Neural cell (in vitro differentiated cells): ENCODE measurements at regions not wholly inside any gene's neighbourhood (a gene's known extent, or its start where the extent isn't known, plus 50 kb on each side); places are given as distances from the start of the nearest gene placed in this dataset.
A peak's percentile ranks its signal among the peaks of the same experiment; 100 is the strongest.

Experiments
- H2AFZ ChIP-seq: fragments of 200-600, 300-800 bp; sonication (generic), shearing (Covaris generic); 2 replicates; pipeline ENCODE4 v1.6.0; 2014; ENCODE audit warnings: low read depth, mild to moderate bottlenecking, antibody characterized with exemption, low read length, moderate library complexity
- H3F3A ChIP-seq: fragments of 200-600 bp; shearing (Covaris generic); 2 replicates; pipeline ENCODE4 v1.6.1; 2016; ENCODE audit warnings: mild to moderate bottlenecking, moderate library complexity, mixed read lengths, antibody characterized with exemption, low read length; ENCODE audit not compliant: insufficient read depth, poor library complexity, severe bottlenecking
- H3K27ac ChIP-seq: fragments of 200-600, 300-800 bp; sonication (generic), shearing (Covaris generic); 2 replicates; pipeline ENCODE4 v1.5.1; 2014; ENCODE audit warnings: mild to moderate bottlenecking, low read length, moderate library complexity
- H3K27me3 ChIP-seq: fragments of 300-800, 200-600 bp; sonication (generic), shearing (Covaris generic); 2 replicates; pipeline ENCODE4 v1.6.0; 2014; ENCODE audit warnings: mild to moderate bottlenecking, low read depth, low read length, moderate library complexity; ENCODE audit not compliant: insufficient read depth
- H3K36me3 ChIP-seq: fragments of 300-800, 200-600 bp; sonication (generic), shearing (Covaris generic); 2 replicates; pipeline ENCODE4 v1.5.1; 2014; ENCODE audit warnings: mild to moderate bottlenecking, antibody characterized with exemption, low read length, moderate library complexity; ENCODE audit not compliant: insufficient read depth
- H3K4me2 ChIP-seq: fragments of 300-800, 200-600 bp; sonication (generic), shearing (Covaris generic); 2 replicates; pipeline ENCODE4 v1.6.0; 2014; ENCODE audit warnings: mild to moderate bottlenecking, low read length
- H3K4me3 ChIP-seq: fragments of 300-800, 200-600 bp; sonication (generic), shearing (Covaris generic); 2 replicates; pipeline ENCODE4 v1.5.1; 2014; ENCODE audit warnings: mild to moderate bottlenecking, low read length, moderate library complexity
- H3K79me2 ChIP-seq: fragments of 200-600 bp; shearing (Covaris generic); replicated peaks from 2 replicates; pipeline ENCODE4 v1.6.0; 2014; ENCODE audit warnings: mild to moderate bottlenecking, low read length, moderate library complexity; ENCODE audit not compliant: insufficient read depth
- H3K9ac ChIP-seq: fragments of 300-800, 200-600 bp; sonication (generic), shearing (Covaris generic); 2 replicates; pipeline ENCODE4 v1.6.1; 2016; ENCODE audit warnings: mild to moderate bottlenecking, low read length, mixed read lengths
- H3K9me2 ChIP-seq: fragments of 200-600 bp; shearing (Covaris generic); 2 replicates; pipeline ENCODE4 v1.6.1; 2016; ENCODE audit warnings: mild to moderate bottlenecking, low read length, mixed read lengths; ENCODE audit not compliant: insufficient read depth
- H3K9me3 ChIP-seq: fragments of 200-600, 300-800 bp; sonication (generic), shearing (Covaris generic); 2 replicates; pipeline ENCODE4 v1.6.1; 2016; ENCODE audit warnings: mild to moderate bottlenecking, mixed run types, low read length, moderate library complexity, mixed read lengths
- H4K20me1 ChIP-seq: fragments of 200-600 bp; shearing (Covaris generic); 2 replicates; pipeline ENCODE4 v1.6.1; 2016; ENCODE audit warnings: mild to moderate bottlenecking, mixed run types; ENCODE audit not compliant: insufficient read depth
- CTCF ChIP-seq: fragments of 450-650 bp; IDR thresholded peaks from 2 replicates; pipeline ENCODE4 v1.5.1; 2014; ENCODE audit warnings: antibody characterized with exemption, mild to moderate bottlenecking, moderate library complexity; ENCODE audit not compliant: poor library complexity, severe bottlenecking
- EP300 ChIP-seq: fragments of 450-650 bp; conservative IDR thresholded peaks from 2 replicates; pipeline ENCODE4 v1.6.1; 2014; ENCODE audit warnings: antibody characterized with exemption, mild to moderate bottlenecking, moderate library complexity; ENCODE audit not compliant: poor library complexity, severe bottlenecking
- EZH2 ChIP-seq: fragments of 200-600, 300-800 bp; shearing (Covaris generic), sonication (generic); IDR thresholded peaks from 2 replicates; pipeline ENCODE4 v1.6.1; 2014; ENCODE audit warnings: antibody characterized with exemption, low read length, borderline replicate concordance, mild to moderate bottlenecking; ENCODE audit not compliant: insufficient read depth, poor library complexity, severe bottlenecking
- MXI1 ChIP-seq: fragments of 450-650 bp; conservative IDR thresholded peaks from 2 replicates; pipeline ENCODE4 v1.6.1; 2014; ENCODE audit warnings: antibody characterized with exemption, mild to moderate bottlenecking; ENCODE audit not compliant: poor library complexity, severe bottlenecking
- POLR2AphosphoS5 ChIP-seq: IDR thresholded peaks from 2 replicates; pipeline ENCODE4 v1.6.1; 2012
- RAD21 ChIP-seq: fragments of 450-650 bp; conservative IDR thresholded peaks from 2 replicates; pipeline ENCODE4 v1.6.1; 2014; ENCODE audit warnings: antibody characterized with exemption, mild to moderate bottlenecking, moderate library complexity
- REST ChIP-seq: IDR thresholded peaks from 2 replicates; pipeline ENCODE4 v1.6.1; 2012; ENCODE audit warnings: borderline replicate concordance
- SMC3 ChIP-seq: fragments of 450-650 bp; conservative IDR thresholded peaks from 2 replicates; pipeline ENCODE4 v1.6.1; 2014; ENCODE audit warnings: antibody characterized with exemption, mild to moderate bottlenecking, moderate library complexity; ENCODE audit not compliant: poor library complexity
- TAF1 ChIP-seq: IDR thresholded peaks from 2 replicates; pipeline ENCODE4 v1.6.1; 2012; ENCODE audit warnings: low read depth

GRCh38 chr7:131104596-131105293, 222.9 kb upstream of the MKLN1 start:
- Histone ChIP-seq H3K4me2 (no peak overlapping the region), H3K9me2 (no peaks in the 10 kb centered on the region), H3K9me3 (no peaks in the 10 kb centered on the region), H3K36me3 (no peaks in the 10 kb centered on the region), H4K20me1 (no peaks in the 10 kb centered on the region), H3K9ac (no peak overlapping the region), H2AFZ (no peak overlapping the region), H3K4me3 (peak overlapping the region; percentile 68), H3K27ac (no peak overlapping the region), H3F3A (no peaks in the 10 kb centered on the region), H3K27me3 (peaks cover 37% of the 10 kb centered on the region), H3K79me2 (no peaks in the 10 kb centered on the region)
- TF ChIP-seq TAF1, result no peak
- TF ChIP-seq RAD21, result no peak
- no peak for TF ChIP-seq MXI1
- TF ChIP-seq EP300, result no peak
- no peak for TF ChIP-seq POLR2AphosphoS5
- no peak for TF ChIP-seq SMC3
- TF ChIP-seq REST, result no peak
- no peak for TF ChIP-seq EZH2
- no peak for TF ChIP-seq CTCF

GRCh38 chr7:131105294-131105798, 222.3 kb upstream of the MKLN1 start:
- Histone ChIP-seq H3K27ac (no peak overlapping the region), H3K4me2 (peak overlapping the region; percentile 65), H4K20me1 (no peaks in the 10 kb centered on the region), H3K9me2 (no peaks in the 10 kb centered on the region), H3K79me2 (no peaks in the 10 kb centered on the region), H3K9me3 (no peaks in the 10 kb centered on the region), H3K27me3 (peaks cover 39% of the 10 kb centered on the region), H3K4me3 (peak overlapping the region; percentile 68), H3F3A (peaks cover 2% of the 10 kb centered on the region), H3K9ac (peak overlapping the region; percentile 58), H3K36me3 (no peaks in the 10 kb centered on the region), H2AFZ (no peak overlapping the region)
- no peak for TF ChIP-seq MXI1
- TF ChIP-seq SMC3, result no peak
- TF ChIP-seq CTCF, result no peak
- no peak for TF ChIP-seq EZH2
- TF ChIP-seq EP300, result no peak
- no peak for TF ChIP-seq REST
- no peak for TF ChIP-seq RAD21
- TF ChIP-seq POLR2AphosphoS5, result no peak
- TF ChIP-seq TAF1, result no peak
